ENCODE measurements at regions not wholly inside any gene's neighbourhood (a gene's known extent, or its start where the extent isn't known, plus 50 kb on each side); places are given as distances from the start of the nearest gene placed in this dataset.

GRCh38 chr9:108545436-108545835, 310.4 kb downstream of the ACTL7B start:
- no peak for DNase-seq

GRCh38 chr9:108544866-108545265, 310.9 kb downstream of the ACTL7B start:
- no peak for DNase-seq

- no peak for DNase-seq
These were observed 312.5 kb downstream of the ACTL7B start for GRCh38 chr9:108543251-108543778.

- DNase-seq, result no peak
These were observed 318.0 kb downstream of the ACTL7B start for GRCh38 chr9:108537756-108538155.

- DNase-seq, result no peak
These were observed 318.8 kb downstream of the ACTL7B start for GRCh38 chr9:108536836-108537601.

GRCh38 chr9:108535526-108535925, 320.3 kb downstream of the ACTL7B start:
- DNase-seq, result no peak

GRCh38 chr9:108534741-108535140, 321.0 kb downstream of the ACTL7B start:
- DNase-seq, result no peak

- DNase-seq, result no peak
These were observed 325.6 kb downstream of the ACTL7B start for GRCh38 chr9:108530141-108530540.

- no peak for DNase-seq
These were observed 327.6 kb downstream of the ACTL7B start for GRCh38 chr9:108528231-108528630.

- no peak for DNase-seq
These were observed 329.3 kb downstream of the ACTL7B start for GRCh38 chr9:108526518-108526917.

GRCh38 chr9:108525186-108525585, 330.6 kb downstream of the ACTL7B start:
- no peak for DNase-seq

GRCh38 chr9:108521063-108521590, 334.7 kb downstream of the ACTL7B start:
- DNase-seq, result no peak

GRCh38 chr9:108519437-108519836, 336.3 kb downstream of the ACTL7B start:
- DNase-seq, result no peak

GRCh38 chr9:108517651-108518365, 338.0 kb downstream of the ACTL7B start:
- no peak for DNase-seq

GRCh38 chr9:108516391-108516790, 339.4 kb downstream of the ACTL7B start:
- DNase-seq, result no peak

- DNase-seq, result no peak
These were observed 339.9 kb downstream of the ACTL7B start for GRCh38 chr9:108515856-108516255.

- DNase-seq, result no peak
These were observed 343.2 kb downstream of the ACTL7B start for GRCh38 chr9:108512426-108513173.

- DNase-seq, result no peak
These were observed 344.5 kb downstream of the ACTL7B start for GRCh38 chr9:108511307-108511706.

- no peak for DNase-seq
These were observed 358.9 kb downstream of the ACTL7B start for GRCh38 chr9:108496846-108497245.

GRCh38 chr9:108489567-108489966, 366.2 kb downstream of the ACTL7B start:
- DNase-seq, result no peak

- DNase-seq, result no peak
These were observed 369.0 kb downstream of the ACTL7B start for GRCh38 chr9:108486831-108487230.

- no peak for DNase-seq
These were observed 371.3 kb downstream of the ACTL7B start for GRCh38 chr9:108484468-108484867.

GRCh38 chr9:108483676-108484075, 372.1 kb downstream of the ACTL7B start:
- DNase-seq, result no peak

Measured in CD4-positive, alpha-beta T cell treated with Interleukin-12 subunit alpha and Interleukin-12 subunit beta, for 1 hour (primary cell).